WTC11 (cell line): ENCODE measurements at regions not wholly inside any gene's neighbourhood (a gene's known extent, or its start where the extent isn't known, plus 50 kb on each side); places are given as distances from the start of the nearest gene placed in this dataset.
"Not testable (repeated sequence)": the region's sequence is repeated elsewhere in the genome, so short reads cannot be mapped to it uniquely, and the experiment has no call there.

ENCODE experiments used
- TCF7 ChIP-seq: sonication (generic); formaldehyde crosslinking; IDR thresholded peaks from 2 replicates; pipeline ENCODE4 v1.8.0; 2022; ENCODE audit warnings: mild to moderate bottlenecking, low read depth, missing genetic modification reagents, moderate library complexity
- ZNF671 ChIP-seq: fragments of 250-450 bp; sonication (Bioruptor Pico); IDR thresholded peaks from 2 replicates; pipeline ENCODE4 v1.8.0; 2021; ENCODE audit warnings: mild to moderate bottlenecking
- TF ChIP-seq, protein P1 (sequence below): sonication (generic); formaldehyde crosslinking; IDR thresholded peaks from 2 replicates; pipeline ENCODE4 v1.8.1; 2022; ENCODE audit warnings: mild to moderate bottlenecking, missing genetic modification reagents, moderate library complexity, borderline replicate concordance
- TF ChIP-seq, protein P2 (sequence below): sonication (generic); formaldehyde crosslinking; IDR thresholded peaks from 2 replicates; pipeline ENCODE4 v1.8.1; 2022; ENCODE audit warnings: low read depth, missing genetic modification reagents, borderline replicate concordance
- TF ChIP-seq, protein P3 (sequence below): fragments of 200-600 bp; IDR thresholded peaks from 2 replicates; pipeline ENCODE4 v1.8.0; 2022; ENCODE audit warnings: antibody characterized with exemption
- TF ChIP-seq, protein P4 (sequence below): sonication (generic); formaldehyde crosslinking; IDR thresholded peaks from 2 replicates; pipeline ENCODE4 v1.8.0; 2022; ENCODE audit warnings: mild to moderate bottlenecking, missing genetic modification reagents

DNA sequence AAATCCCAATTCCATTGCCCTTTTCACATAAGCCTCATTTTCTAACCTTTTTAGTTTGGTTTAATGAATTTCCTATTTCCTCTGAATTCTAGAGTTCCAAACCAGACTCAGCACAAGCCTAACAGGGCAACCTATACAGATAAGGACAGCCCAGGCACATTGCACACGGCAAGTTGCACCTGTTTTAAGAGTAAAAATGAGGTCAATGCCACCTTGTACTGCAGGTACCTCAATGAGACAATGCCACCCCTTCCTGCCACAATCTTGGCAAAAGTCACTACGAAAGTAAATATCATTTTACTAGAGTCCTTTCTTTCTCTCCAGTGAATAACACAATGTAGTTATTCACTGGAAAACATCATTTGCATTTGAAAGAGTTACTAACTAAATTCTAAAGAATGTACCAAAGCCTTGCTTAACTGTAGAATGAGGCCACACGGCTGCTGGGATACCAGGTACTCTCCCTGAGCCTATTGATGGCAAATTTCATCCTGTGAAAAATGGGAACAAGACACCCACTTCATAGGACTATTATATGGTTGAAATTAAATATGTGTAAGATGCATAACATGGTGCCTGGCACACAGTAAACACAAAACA, 123.2 kb upstream of the NBPF26 start:
- TF ChIP-seq, protein P1, sequence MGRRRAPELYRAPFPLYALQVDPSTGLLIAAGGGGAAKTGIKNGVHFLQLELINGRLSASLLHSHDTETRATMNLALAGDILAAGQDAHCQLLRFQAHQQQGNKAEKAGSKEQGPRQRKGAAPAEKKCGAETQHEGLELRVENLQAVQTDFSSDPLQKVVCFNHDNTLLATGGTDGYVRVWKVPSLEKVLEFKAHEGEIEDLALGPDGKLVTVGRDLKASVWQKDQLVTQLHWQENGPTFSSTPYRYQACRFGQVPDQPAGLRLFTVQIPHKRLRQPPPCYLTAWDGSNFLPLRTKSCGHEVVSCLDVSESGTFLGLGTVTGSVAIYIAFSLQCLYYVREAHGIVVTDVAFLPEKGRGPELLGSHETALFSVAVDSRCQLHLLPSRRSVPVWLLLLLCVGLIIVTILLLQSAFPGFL (CRISPR knock-in tag) = not testable (repeated sequence)
- TF ChIP-seq, protein P2, sequence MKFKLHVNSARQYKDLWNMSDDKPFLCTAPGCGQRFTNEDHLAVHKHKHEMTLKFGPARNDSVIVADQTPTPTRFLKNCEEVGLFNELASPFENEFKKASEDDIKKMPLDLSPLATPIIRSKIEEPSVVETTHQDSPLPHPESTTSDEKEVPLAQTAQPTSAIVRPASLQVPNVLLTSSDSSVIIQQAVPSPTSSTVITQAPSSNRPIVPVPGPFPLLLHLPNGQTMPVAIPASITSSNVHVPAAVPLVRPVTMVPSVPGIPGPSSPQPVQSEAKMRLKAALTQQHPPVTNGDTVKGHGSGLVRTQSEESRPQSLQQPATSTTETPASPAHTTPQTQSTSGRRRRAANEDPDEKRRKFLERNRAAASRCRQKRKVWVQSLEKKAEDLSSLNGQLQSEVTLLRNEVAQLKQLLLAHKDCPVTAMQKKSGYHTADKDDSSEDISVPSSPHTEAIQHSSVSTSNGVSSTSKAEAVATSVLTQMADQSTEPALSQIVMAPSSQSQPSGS = not testable (repeated sequence)
- not testable (repeated sequence) for TF ChIP-seq TCF7, ZNF671 (CRISPR knock-in tag)
- TF ChIP-seq, protein P3, sequence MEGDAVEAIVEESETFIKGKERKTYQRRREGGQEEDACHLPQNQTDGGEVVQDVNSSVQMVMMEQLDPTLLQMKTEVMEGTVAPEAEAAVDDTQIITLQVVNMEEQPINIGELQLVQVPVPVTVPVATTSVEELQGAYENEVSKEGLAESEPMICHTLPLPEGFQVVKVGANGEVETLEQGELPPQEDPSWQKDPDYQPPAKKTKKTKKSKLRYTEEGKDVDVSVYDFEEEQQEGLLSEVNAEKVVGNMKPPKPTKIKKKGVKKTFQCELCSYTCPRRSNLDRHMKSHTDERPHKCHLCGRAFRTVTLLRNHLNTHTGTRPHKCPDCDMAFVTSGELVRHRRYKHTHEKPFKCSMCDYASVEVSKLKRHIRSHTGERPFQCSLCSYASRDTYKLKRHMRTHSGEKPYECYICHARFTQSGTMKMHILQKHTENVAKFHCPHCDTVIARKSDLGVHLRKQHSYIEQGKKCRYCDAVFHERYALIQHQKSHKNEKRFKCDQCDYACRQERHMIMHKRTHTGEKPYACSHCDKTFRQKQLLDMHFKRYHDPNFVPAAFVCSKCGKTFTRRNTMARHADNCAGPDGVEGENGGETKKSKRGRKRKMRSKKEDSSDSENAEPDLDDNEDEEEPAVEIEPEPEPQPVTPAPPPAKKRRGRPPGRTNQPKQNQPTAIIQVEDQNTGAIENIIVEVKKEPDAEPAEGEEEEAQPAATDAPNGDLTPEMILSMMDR = not testable (repeated sequence)
- TF ChIP-seq, protein P4, sequence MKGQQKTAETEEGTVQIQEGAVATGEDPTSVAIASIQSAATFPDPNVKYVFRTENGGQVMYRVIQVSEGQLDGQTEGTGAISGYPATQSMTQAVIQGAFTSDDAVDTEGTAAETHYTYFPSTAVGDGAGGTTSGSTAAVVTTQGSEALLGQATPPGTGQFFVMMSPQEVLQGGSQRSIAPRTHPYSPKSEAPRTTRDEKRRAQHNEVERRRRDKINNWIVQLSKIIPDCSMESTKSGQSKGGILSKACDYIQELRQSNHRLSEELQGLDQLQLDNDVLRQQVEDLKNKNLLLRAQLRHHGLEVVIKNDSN = not testable (repeated sequence)
